ENCODE measurements at regions not wholly inside any gene's neighbourhood (a gene's known extent, or its start where the extent isn't known, plus 50 kb on each side); places are given as distances from the start of the nearest gene placed in this dataset.

GRCh38 chr6:9504191-9504590 is 910.7 kb downstream of the TFAP2A start:
- TF ChIP-seq CTCF (IDR thresholded peaks at IDR 0.05), result no peak
- TF ChIP-seq REST (IDR thresholded peaks at IDR 0.05; ENCODE audit: insufficient read depth in 1 of 2, low read depth in 2 of 2, low read length in 1 of 2), result no peak

Data from Panc1 (cell line).